Fibroblast of the aortic adventitia (primary cell): ENCODE measurements at regions not wholly inside any gene's neighbourhood (a gene's known extent, or its start where the extent isn't known, plus 50 kb on each side); places are given as distances from the start of the nearest gene placed in this dataset.

ENCODE experiments used
- DNase-seq: peaks from one replicate; pipeline ENCODE4 v3.0.0-alpha.2; 2010; ENCODE audit warnings: low read depth
- H3K4me3 ChIP-seq: 2 replicates; pipeline ENCODE4 v1.5.1; 2011; ENCODE audit warnings: low read depth, mild to moderate bottlenecking, control low read depth, low read length, moderate library complexity
- TF ChIP-seq, protein P1 (sequence below): IDR thresholded peaks from 2 replicates; pipeline ENCODE4 v1.5.1; 2011; ENCODE audit warnings: mild to moderate bottlenecking, low read length, control low read depth, inconsistent platforms; ENCODE audit not compliant: insufficient read depth

- H3K4me3 ChIP-seq = no peak overlapping the region
- TF ChIP-seq, protein P1, sequence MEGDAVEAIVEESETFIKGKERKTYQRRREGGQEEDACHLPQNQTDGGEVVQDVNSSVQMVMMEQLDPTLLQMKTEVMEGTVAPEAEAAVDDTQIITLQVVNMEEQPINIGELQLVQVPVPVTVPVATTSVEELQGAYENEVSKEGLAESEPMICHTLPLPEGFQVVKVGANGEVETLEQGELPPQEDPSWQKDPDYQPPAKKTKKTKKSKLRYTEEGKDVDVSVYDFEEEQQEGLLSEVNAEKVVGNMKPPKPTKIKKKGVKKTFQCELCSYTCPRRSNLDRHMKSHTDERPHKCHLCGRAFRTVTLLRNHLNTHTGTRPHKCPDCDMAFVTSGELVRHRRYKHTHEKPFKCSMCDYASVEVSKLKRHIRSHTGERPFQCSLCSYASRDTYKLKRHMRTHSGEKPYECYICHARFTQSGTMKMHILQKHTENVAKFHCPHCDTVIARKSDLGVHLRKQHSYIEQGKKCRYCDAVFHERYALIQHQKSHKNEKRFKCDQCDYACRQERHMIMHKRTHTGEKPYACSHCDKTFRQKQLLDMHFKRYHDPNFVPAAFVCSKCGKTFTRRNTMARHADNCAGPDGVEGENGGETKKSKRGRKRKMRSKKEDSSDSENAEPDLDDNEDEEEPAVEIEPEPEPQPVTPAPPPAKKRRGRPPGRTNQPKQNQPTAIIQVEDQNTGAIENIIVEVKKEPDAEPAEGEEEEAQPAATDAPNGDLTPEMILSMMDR = no peak
- DNase-seq = no peak
Observed at GRCh38 chr16:26708428-26708827, 358.3 kb upstream of the C16orf82 start.

- no peak for DNase-seq
- H3K4me3 ChIP-seq = no peak overlapping the region
- TF ChIP-seq, protein P1 = no peak
Observed at GRCh38 chr16:26709175-26709574, 357.6 kb upstream of the C16orf82 start.

- no peak overlapping the region for H3K4me3 ChIP-seq
- DNase-seq = no peak
- TF ChIP-seq, protein P1 = no peak
Observed at GRCh38 chr16:26709754-26710153, 357.0 kb upstream of the C16orf82 start.

DNA sequence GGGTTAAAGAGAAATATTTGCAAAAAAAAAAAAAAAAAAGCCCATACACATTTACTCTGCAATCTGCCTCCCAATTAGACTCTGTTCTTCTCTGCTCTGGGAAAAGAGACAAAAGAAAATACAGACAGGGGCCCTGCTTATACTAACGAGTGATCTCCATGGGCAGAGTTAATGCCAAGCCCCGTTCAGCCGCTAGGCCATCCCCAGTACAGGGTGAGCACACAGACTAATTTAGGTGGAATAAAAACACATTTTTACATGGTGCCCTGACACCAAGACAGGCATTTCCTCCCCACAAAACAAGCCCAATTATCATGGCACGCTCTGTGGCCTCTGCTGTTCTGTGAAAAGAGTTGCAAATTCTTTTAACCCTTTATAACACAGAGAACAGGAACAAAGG lies 356.3 kb upstream of the C16orf82 start:
- DNase-seq = no peak
- TF ChIP-seq, protein P1 = no peak
- no peak overlapping the region for H3K4me3 ChIP-seq

- H3K4me3 ChIP-seq = no peak overlapping the region
- DNase-seq = no peak
- TF ChIP-seq, protein P1 = no peak
Observed at GRCh38 chr16:26712876-26713275, 353.9 kb upstream of the C16orf82 start.

GRCh38 chr16:26715969-26716368 lies 350.8 kb upstream of the C16orf82 start:
- DNase-seq = no peak
- no peak overlapping the region for H3K4me3 ChIP-seq
- TF ChIP-seq, protein P1 = no peak

- DNase-seq = no peak
- TF ChIP-seq, protein P1 = no peak
- H3K4me3 ChIP-seq = no peak overlapping the region
Observed at GRCh38 chr16:26717826-26718225, 348.9 kb upstream of the C16orf82 start.
